LHCN-M2 (cell line): ENCODE measurements at regions not wholly inside any gene's neighbourhood (a gene's known extent, or its start where the extent isn't known, plus 50 kb on each side); places are given as distances from the start of the nearest gene placed in this dataset.
A peak's percentile ranks its signal among the peaks of the same experiment; 100 is the strongest.
"Not testable (repeated sequence)": the region's sequence is repeated elsewhere in the genome, so short reads cannot be mapped to it uniquely, and the experiment has no call there.

Source experiments
- DNase-seq: peaks from one replicate; pipeline ENCODE4 v3.0.0-alpha.2; 2012; ENCODE audit warnings: low read depth

- DNase-seq = no peak
These were observed 345.3 kb upstream of the NCAM1 start for GRCh38 chr11:112615891-112616290.

DNA sequence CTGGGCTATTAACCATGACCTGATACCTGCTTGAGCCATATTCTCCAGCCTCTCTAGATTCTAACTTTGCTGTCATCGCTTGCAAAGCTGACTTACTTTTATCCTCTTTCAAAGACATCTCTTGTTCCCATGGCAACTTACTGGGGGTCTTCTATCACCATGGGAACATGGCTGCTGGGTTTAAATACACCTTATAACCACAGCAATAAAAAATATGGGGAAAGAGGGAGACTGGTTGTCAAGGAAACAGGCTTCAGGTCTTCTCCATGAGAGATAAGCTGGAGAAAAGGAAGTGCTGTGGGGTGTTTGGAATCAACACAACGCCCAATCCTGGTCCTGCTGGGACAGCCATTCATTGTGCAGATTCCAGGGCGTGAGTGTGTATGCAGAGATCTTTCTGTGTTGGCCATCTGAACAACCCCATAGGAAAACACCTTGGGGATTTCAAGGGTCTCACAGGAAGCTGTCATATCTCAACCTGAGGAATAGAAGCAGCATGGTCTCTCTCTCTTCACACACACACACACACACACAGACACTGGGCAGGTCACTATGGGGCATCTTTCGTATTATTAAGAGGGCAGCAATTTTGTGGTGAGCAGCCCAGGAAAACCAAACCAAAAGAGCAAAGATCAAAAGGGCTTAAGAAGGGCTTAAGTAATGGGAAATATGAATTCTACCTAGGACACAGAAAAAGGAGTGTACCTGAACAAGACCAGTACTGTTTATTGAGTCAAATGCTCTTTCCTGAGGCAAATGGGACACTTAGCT is 344.7 kb upstream of the NCAM1 start:
- no peak for DNase-seq

DNA sequence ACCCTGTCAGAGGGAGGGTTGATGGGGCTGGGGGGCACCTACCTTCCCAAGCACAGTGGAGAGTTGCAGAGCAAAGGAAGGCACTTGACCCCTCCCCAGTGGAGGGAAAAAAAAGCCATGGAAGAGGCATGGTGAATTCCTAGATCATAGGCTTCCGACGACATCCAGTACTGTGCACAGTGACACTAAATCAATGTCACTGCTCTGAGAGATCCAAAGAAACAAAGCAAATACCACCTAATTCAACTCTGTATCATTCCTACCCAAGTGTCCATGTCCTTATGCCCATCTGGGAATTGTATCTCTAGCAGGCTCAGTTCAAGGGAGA is 344.2 kb upstream of the NCAM1 start:
- no peak for DNase-seq

GRCh38 chr11:112617977-112618826 is 343.0 kb upstream of the NCAM1 start:
- DNase-seq = no peak

- no peak for DNase-seq
These were observed 342.1 kb upstream of the NCAM1 start for GRCh38 chr11:112619106-112619505.

DNA sequence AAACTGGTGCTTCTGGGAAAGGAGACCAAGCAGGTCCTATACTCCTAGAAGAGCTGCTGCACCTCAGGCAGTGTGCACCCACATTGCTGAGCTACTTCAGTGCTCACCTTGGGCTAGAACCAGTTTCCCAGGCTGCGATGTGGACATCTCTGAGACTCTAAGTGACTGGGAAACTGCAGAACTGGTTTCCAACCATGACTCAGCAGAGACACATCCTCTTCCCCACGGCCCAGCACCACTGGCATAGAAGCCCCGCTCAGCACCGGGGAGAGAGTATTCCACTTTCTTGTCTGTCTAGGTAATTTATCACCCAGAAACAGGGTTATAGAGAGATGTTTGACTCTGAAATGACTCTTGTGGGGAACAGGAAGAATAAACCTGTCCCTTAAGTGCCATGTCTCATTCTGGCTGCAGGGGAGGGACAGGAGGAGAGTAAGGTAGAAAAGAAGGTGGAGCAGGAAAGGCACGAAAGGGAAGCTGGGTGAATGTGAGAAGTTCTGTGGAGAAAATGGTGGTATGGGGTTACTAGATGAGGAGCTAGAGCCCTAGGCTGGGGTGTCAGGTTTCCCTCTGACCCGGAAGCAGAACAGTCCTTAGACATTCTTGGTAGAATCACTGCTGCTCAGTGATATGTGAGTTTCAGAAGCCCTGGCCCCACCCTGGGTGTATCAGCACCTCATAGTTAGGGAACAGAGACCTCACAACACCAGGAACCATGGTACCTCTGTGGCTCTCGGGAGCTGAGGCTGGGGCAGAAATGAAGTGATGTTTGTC is 340.4 kb upstream of the NCAM1 start:
- DNase-seq = peak; percentile 14

GRCh38 chr11:112623057-112623456 is 338.2 kb upstream of the NCAM1 start:
- no peak for DNase-seq

GRCh38 chr11:112624431-112624830 is 336.8 kb upstream of the NCAM1 start:
- no peak for DNase-seq

DNA sequence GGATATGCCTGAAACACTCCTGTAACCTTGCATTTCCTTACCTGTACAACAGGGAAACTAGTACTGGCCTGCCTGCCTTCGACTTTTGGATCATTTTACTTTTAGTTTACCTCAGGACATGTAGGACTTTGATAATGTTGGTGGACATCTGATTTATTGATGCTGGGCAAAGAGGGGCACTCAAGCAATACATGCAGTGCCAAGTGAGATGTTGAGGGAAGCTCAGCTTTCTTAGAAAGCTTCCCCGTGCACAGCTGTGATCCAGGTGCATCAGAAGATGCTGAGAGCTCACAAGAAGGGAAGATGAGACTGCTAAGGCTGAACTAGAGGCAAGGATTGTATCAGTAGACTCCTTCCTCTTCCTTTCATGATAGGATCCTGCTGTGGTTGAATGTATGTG is 336.2 kb upstream of the NCAM1 start:
- not testable (repeated sequence) for DNase-seq

DNA sequence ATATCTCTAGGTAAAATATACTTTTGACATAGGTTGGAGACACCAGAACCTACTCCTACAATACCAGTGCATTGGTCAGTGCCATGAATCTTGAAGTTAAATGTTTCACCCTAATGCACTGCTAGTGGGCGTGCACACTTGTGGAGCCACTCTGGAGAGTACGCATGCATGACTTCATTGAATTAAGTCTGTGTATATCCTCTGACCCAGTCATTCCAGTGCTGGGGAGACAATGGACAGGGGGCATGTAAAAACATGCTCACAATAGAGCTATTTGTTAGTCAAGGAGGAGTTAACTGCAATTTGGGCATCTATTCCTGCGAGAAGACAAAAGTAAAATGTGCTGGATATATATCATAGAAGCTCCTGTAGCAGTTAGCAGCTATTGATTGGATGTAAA is 335.4 kb upstream of the NCAM1 start:
- no peak for DNase-seq

DNA sequence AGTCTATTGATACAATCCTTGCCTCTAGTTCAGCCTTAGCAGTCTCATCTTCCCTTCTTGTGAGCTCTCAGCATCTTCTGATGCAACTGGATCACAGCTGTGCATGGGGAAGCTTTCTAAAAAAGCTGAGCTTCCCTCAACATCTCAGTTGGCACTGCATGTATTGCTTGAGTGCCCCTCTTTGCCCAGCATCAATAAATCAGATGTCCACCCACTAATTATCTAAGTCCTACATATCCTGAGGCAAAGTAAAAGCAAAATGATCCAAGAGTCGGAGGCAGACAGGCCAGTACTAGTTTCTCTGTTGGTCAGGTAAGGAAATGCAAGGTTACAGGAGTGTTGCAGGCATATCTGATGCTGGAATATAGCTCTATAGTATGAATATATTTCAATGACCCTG is 334.5 kb upstream of the NCAM1 start:
- DNase-seq = no peak

DNA sequence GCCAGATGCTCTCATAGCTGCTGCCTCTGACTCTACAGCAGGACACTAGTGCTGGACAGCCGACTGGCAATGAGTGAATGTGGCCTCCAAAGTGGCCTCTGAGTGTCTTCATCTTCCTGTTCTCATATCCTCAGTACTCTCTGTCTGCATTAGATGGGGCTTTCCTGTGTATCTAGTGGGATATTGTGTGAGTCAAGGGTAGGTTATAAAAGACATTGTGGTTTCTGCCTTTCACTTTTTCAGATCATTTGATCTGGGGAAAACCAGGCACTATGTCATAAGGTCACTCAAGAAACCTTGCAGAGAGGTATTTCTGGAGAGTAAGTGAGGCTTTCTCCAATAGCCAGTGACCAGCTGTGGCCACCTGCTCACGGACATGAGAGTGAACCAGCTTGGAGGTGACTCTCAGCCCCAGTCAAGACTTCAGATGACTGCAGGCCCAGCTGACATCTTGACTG is 333.6 kb upstream of the NCAM1 start:
- no peak for DNase-seq

DNA sequence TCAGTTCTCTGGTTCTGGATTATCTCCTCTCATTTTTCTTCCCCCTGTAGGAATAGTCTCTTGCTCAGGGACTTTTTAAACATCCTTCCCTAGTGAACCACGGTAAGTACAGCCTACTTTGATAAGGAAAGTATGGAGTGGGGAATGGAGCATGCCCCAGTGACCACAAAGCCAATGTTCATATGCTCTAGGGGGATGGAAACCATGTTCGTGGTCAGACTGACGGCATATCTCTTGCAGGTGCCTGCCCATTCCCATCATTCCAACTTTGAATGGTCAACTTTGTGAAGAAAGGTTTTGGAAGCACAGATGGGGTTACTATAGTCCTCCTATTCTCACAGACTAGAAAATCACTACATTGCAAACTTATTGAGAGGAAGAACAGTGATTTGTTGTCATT is 332.5 kb upstream of the NCAM1 start:
- no peak for DNase-seq

DNA sequence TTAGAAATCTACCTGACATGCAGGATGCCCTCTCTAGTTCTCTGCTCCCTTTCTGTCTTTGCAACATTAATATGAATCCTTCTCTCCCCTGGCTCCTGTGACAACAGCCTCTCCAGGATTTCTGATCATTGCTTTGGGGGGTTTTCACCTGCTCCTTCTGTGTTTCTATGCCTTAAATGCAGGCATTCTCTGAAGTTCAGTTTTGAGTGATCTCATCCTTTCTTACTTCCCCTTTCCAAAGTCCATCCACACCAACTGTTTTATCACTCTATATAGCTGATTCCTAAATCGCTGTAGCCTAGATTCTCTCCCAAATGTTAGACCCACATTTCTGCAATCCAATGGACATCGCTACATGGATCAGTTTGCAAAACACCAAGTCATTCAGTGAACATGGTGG is 330.7 kb upstream of the NCAM1 start:
- no peak for DNase-seq

- DNase-seq = no peak
These were observed 329.9 kb upstream of the NCAM1 start for GRCh38 chr11:112631333-112631732.

DNA sequence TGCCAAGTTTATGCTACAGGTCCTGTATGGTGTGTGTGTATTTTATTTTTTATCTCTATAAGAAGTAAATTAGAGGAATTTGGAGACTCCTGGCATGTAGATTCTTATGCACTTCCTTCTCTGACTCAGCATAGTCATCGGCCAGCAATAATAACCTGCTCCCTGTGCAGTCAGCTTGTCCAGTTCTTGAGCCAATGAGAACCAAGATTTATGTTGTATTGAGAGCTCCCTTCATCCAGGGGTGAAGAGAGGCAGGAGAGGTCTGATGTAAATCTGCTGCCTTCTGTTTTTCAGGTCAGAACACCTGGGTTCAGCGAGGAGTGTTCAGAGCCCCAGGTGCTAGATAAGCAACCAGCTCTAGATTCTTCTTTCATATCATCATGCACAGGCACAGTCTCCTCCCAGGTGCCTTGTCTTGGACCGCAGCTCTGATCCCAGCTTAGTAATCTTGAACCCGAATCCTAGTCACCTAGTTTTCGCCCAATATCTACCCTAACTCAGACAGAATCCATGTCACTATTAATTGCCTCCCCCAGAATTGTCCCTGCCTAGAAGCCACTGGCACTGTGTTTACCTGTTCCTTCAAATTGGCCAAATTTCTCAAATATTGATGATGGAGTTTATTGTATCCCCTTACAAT is 328.2 kb upstream of the NCAM1 start:
- no peak for DNase-seq

GRCh38 chr11:112634551-112634950 is 326.7 kb upstream of the NCAM1 start:
- no peak for DNase-seq

- DNase-seq = no peak
These were observed 326.1 kb upstream of the NCAM1 start for GRCh38 chr11:112634995-112635737.

DNA sequence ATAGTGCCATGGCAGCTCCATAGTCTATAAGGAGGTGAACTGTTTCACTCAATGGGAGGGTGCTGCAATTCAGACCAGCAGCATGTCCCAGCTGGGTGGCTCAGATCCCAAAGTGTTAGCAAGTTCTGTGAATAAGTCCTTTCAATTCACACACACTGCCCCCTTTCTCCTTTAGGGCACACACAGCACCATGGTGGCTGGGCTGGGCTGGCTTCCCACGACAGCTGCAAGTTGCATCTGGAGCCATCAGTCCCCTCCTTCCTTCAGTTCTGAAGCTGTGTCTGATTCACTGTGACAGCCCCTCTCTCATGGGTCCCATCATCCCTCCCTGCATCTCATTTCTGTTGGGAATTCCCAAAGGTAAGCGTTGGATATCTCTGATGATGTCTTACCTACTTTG is 324.1 kb upstream of the NCAM1 start:
- DNase-seq = no peak

- DNase-seq = no peak
These were observed 323.3 kb upstream of the NCAM1 start for GRCh38 chr11:112637876-112638275.

- no peak for DNase-seq
These were observed 321.8 kb upstream of the NCAM1 start for GRCh38 chr11:112639469-112639868.
